HG03521 (cell line): ENCODE measurements at regions not wholly inside any gene's neighbourhood (a gene's known extent, or its start where the extent isn't known, plus 50 kb on each side); places are given as distances from the start of the nearest gene placed in this dataset.
"Not testable (repeated sequence)": the region's sequence is repeated elsewhere in the genome, so short reads cannot be mapped to it uniquely, and the experiment has no call there.

Experiments used
- ATAC-seq: cut with Tn5 transposase; IDR thresholded peaks from one replicate; pipeline ENCODE4 v1.9.1; 2021; ENCODE audit warnings: mild to moderate bottlenecking, moderate library complexity; ENCODE audit not compliant: unreplicated experiment

DNA sequence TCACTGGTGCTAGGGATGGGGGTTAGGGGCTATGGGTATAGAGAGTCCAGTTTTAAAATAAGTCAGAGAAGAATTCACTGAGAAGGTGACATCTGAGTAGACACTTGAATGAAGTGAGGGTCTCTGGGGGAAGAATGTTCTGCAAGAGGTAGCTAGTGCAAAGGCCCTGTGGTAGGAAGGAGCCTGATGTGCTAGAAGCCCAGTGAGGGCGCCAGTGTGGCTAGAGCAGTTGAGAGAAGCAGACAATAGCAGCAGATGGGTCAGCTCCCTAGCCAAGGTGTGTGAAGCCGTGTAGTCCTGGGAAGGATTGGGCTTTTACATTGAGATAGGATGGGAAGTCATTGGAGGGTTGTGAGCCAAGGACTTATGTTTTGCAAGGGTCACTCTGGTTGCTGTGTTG lies 105.8 kb upstream of the PELI1 start:
- ATAC-seq, result no peak

DNA sequence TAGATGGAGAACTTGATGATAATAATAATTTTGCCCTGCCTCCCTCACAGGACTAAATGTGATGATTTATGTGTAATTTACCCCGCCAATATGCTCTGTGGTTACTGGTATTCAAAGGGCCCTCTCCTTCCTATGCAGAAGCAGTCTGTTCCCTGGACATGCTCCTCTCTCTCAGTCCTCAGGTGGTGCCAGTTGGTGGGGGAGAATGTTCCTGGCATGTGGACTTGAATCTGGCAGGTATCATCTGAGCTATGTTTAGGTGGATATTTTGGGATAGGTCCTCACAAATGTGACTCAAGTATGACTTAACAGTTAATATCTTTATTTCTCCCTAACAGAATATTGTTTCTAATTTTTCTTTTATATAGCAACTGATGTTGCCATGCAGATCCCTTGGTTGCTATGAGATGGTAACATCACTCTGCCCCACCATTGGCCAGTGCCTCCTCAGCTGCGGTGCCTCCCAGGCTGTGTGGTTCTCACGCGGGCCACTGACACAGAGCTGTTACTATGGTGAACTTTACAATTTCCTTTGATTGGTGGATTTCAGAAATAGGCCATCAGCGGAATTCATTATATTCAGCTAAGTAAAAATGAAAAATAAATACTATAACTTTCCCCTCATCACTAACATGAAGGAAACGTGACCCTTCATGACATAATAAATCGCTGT lies 106.7 kb upstream of the PELI1 start:
- no peak for ATAC-seq

DNA sequence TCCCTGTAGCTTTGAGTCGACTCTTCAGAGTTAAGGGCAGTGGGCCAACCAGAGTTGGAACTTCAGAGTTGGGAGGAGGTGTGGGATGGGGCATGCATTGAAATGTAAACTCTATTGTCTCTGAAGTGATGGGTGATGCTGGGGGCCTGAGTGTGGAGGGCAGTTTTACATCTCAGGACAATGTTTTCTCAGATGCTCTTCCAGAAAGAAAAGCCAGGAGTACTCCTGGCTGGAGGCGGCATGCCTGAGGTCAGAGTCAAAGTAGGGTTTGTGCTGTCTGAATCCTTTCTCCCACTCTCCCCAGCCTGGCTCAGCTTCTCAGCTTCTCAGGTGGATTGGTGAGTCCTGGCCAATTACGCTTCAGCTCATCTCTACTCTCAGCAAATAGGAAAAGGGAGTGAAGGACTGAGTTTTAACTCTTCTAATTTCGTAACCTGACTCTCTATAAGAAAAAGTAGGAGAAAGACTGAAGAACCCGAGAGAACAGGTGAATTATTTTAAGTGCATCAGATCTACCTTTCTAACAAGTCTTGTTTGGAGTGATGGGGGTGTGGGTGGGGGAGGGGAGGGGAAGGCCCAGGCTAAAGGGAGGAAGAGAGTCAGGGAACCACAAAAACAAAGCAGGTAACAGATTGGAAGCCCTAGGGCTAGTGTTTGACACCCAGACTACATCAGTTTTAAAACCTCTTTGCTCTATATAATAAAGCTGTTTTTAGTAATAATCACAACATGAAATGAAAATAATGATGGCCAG lies 107.5 kb upstream of the PELI1 start:
- ATAC-seq, result no peak

DNA sequence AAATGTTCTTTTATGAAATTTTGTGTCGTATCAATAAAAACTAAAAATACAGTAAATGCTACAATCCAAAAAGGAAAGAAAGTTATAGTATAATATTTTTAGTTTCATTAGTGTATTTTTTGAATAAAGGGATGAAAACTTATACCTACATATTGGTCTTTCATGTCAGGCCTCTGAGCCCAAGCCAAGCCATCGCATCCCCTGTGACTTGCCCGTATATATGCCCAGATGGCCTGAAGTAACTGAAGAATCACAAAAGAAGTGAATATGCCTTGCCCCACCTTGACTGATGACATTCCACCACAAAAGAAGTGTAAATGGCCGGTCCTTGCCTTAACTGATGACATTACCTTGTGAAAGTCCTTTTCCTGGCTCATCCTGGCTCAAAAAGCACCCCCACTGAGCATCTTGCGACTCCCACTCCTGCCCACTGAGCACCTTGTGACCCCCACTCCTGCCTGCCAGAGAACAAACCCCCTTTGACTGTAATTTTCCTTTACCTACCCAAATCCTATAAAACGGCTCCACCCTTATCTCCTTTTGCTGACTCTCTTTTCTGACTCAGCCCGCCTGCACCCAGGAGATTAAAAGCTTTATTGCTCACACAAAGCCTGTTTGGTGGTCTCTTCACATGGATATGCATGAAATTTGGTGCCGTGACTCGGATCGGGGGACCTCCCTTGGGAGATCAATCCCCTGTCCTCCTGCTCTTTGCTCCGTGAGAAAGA lies 108.2 kb upstream of the PELI1 start:
- ATAC-seq, result not testable (repeated sequence)

DNA sequence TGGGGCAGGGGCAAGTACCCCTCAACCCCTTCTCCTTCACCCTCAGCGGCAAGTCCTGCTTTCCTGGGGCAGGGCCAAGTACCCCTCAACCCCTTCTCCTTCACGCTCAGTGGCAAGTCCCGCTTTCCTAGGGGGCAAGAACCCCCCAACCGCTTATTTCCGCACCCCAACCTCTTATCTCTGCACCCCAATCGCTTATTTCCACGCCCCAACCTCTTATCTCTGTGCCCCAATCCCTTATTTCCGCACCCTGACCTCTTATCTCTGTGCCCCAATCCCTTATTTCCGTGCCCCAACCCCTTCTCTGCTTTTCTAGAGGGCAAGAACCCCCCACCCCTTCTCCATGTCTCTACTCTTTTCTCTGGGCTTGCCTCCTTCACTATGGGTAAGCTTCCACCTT lies 109.2 kb upstream of the PELI1 start:
- ATAC-seq, result not testable (repeated sequence)

DNA sequence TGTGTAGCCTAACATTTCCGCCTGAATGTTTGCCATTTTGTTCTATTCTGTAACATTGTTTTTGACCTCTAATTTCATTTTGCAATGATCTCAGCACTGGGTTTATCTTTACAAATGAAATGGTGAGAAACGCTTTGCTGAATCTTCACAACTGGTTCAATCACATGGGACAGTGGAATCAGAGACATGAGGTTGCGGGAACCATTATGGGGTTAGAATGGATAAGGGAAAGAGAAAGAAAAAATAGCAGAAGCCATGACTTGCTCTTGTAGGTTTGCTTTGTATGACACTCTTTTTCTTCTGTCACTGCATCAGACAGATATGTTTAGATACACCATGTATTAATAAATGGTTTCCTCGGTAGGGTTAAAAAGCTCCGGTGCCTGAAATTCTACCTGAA lies 114.3 kb upstream of the PELI1 start:
- ATAC-seq, result no peak

DNA sequence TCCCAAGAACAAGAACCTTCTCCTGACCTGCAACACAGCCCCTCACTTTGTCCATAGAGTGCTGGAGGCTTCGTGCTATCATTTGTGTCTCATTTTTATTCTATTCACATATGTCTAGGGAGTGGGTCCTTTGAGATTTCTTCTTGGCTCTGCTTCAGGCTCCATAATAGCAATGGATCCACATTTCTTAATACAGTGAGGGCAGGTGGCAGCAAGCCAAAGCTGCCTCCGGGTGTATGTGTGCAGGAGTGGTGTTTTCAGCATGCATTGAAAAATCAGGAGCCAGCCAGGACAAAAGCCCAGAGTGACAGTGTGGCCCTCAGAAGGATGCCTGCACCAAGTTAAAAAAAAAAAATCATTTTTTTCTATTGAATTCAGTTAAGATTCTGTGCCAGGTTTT lies 115.1 kb upstream of the PELI1 start:
- ATAC-seq, result no peak

DNA sequence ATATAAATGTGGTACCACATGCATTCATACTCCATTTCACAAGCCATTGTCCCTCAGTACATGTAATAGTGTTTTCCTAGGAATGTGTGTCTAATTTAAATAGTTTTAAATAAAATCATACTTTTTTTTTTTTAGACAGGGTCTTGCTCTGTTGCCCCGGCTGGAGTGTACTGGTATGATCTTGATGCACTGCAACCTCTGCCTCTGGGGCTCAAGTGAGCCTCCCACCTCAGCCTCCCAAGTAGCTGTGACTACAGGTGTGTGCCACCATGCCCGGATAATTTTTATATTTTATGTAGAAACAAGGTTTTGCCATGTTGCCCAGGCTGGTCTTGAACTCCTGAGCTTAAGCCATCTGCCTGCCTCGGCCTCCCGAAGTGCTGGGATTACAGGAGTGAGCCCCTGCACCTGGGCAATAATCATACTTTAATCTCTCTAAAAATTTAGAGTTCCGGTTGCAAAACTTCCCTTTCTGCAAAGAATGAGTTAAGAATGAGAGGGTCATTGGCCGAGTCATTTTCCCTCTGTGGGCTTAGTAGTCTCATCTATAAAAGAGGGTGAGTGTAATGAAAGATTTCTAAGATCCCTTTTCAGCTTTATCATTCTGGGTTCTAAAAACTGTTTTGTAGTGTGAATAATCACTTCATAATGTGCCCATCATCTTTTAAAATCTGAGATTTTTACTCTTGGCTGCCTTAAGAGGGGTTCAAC lies 116.0 kb upstream of the PELI1 start:
- ATAC-seq, result no peak

DNA sequence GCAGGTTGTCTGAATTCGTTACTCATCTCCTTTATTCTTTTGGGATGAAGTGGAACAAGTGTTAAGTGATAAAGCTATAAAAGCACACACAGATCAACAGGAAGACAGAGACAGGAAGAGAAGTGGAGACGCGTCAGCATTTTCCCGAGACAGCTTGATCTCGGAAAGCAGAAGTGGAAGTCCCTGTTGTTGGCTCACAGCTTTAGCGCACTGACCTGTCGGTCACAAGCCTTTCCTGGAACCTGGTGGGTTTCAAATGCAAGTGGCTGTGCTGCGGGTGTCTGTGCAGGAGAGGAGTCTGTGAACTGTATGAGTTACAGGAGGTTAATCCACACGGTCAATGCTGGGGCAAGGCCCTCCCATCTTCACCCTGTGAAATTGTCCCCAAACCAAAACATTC lies 116.6 kb upstream of the PELI1 start:
- peak; percentile 85 for ATAC-seq

DNA sequence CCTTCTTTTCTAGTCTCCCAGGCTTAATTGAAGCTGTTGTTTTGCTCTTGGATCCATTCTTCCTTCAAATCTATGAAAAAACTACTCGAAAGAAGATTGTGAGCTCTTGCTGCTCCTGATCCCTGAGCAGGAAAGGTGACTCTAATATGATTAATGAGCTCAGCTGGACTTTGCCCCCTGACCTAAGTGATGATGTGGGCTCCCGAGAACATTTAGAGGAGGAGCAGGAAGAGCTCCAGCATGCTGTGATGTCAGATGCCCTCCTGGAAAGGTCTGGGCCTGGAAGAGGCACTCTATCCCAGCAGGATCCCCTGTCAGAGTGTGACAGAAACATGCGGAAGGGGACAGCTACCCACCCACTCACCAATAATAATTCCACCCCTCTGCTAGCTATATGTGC lies 117.9 kb upstream of the PELI1 start:
- ATAC-seq, result no peak

DNA sequence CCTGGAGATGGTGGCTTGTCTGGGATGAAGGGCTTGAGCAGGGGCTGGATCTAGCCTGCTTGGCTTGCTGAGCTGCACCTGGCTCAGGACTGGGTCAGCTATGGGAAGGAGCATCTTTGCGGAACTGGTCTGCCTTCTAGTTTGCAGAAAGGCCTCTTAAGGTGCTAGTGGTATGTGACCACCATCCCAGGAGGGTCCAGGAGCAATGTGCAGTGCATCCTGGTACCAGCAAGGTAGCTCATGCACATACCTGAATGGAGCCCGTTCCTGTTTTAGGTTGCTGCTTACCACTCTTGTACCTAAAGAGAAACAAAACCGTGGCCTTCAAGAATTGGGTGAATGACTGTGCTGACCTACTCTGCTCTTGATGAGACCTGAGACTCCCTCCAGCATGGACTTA lies 118.6 kb upstream of the PELI1 start:
- ATAC-seq, result no peak

DNA sequence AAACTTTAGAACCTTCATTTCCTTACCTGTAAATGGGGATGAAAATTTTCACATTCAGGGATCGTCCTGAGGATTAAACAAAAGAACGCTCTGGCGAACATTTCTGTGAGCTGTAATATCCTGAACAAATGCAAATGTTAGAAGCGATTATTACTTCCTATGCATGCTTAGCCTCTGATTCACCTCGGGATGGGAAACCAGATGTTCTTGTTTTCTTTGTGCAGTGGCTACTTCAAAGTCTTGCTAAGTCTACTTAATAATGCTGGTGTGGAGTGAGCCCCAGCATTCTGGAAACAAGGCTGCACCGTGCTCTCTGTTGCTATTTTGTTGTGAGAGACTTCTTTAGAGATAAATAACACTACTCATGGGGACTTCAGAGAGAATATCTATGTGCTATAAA lies 119.1 kb upstream of the PELI1 start:
- ATAC-seq, result no peak

DNA sequence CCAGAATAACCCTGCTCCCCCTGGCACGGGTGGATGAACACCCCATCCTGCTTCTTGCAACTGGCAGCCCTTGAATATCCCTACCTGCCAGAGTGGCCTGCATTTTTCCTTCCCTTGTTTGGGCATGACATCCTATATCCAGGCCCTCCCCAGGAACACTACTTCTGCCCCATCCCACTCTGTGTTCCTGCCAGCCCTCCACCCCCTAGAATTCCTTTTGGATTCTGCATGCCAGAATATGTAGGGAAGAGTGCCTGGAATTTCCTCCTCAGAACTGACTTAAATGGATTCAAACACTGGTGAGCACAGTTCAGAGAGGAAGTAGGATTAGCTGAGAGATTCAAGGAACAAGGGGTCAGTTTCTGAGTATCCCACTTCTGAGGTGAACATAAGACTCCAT lies 123.5 kb upstream of the PELI1 start:
- ATAC-seq, result no peak

DNA sequence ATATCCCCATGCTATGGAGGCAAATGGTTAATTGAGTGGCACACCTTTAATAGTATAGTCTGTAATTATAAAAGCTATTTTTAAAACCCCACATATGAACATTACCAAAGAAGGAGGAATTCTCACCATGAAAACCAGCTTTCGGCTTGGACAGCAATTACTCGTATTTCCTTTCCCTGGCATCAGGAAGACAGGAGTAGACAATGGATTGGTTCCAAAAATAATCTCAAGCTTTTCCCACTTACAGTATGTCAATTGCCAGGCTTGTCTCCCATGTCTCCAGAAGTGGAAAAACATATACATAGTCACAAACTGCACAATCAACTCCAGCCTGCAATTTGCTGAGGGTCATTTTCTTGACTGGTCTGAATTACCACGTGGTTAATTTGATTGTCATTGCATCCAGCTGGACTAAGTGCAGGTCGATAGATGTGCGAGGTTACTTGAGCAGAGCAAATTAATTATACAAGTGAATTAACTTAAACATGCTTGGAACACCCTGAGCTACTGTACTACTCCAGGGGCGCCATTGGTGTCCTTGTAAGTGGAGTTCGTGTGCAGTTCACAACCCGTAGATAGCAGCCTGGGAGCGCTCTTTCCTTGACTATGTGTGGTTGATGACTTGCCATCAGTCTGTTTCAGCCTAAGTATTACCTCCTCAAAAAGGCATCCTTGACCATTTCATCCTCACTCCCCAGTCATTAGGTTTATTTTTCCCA lies 124.3 kb upstream of the PELI1 start:
- ATAC-seq, result no peak

DNA sequence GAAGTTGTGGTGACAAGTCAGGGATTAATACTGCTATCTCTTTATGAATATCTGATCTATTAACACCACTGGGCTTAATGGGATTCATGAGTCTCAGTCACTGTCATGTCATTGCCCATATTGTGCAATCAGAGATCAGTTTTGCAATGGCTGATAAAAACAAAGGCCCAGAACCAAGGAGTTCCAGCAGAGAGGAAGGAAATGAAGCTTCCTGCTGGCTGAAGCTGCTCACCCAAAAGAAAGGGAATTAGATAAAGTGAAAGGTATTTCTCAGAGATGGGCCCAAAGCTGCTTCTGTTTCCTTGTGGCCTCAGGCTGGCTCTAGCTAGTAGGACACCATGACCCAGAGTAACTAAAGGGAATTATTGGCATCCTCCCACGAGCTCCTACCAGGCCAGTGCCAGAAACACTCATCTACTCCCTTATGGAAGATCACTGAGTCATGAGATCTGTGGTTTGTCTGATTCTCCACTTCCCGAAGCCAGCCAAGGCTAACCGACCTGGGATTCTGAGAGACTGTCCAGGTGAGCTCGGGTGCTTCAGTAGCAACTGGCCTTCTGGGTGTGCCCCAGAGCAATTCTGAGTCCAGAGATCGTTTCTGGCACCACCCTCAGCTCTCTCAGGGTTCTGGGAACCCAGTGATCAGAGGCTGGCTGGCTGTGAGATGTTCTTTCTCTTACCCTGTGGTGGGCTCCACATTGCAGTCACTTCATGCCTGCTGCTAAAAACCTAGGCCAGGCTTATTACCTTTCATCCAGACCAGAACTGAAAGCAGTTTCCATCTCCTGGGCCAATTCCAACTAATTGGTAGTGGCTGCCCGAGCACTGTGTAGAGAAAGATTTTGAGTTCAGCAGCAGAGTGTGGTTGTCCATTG lies 129.5 kb upstream of the PELI1 start:
- ATAC-seq, result no peak

DNA sequence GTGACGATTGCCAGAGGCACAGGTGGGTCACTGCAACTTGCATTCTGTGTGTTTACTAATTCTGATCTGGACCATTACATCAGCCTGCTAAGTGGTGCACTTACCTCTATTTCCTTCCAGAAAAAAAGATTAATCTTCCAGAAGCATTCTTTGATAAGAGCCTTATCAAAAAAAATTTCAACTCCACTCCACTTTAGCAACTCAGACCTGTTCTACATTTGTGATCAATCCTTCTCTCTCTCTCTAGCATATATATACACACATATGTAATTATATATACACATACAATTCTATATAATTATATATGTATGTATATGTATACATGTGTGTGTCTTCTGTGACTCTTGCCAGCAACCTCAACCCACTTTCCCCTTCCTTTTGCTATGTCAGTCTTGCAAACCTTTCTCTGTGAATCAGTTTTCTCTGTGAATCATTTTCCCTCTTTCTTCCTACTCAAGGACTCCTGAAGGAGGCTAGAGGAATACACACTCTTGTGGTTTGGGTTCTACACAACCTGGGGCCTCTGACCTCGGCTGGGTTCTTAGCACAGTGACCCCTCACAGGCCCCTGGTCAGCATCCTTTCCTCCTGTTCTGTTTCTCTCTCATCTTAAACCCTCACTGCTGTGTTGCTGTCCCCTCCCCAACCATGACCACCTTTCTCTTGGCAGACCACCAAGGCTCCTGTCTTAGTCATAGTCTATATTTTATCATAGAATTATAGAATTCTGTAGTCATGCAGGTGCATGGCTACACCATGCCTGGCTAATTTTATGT lies 130.4 kb upstream of the PELI1 start:
- no peak for ATAC-seq

DNA sequence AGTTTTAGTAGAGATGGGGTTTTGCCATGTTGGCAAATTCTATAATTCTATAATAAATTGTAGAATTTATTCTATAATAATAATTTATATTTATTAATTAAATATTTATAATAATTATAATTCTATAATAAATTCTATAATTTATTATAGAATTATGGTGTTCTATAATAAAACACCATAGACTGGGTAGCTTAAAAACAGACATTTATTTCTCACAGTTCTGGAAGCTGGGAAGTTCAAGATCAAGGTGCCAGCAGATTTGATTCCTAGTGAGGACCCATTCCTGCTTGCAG lies 130.9 kb upstream of the PELI1 start:
- no peak for ATAC-seq

DNA sequence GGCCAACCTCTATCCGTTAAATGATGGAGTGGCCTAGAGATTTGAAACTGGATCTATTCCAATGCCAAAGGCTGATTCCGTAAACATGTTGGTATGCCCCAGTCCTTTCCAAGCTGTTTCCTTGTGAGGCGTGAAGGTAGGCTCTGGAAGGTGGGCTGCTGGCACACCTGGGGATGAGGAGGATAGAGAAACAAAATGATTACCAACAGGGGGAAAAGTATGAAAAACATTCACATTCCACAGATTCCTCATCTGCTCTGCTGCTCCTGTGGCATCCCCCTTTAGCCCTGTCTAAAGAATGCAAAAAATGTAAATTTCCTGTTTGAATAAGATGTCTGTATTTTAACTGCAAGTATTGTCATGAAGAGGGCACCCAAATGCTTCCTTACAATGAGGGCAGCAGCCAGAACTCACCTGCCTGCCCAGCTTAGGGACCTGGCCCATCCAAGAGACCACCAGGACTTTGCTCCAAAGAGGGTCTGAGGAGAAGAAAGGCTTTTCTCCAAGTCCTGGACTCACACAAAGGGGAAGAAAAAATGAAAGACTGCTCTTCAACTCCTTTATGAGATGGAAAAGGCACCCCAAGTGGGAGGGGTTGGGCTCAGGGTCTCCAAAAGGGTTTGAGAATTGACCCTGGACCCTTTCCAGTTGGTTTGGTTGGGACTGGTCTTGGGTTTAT lies 132.3 kb upstream of the PELI1 start:
- no peak for ATAC-seq
